OCI-LY1 (cell line): ENCODE measurements at regions not wholly inside any gene's neighbourhood (a gene's known extent, or its start where the extent isn't known, plus 50 kb on each side); places are given as distances from the start of the nearest gene placed in this dataset.

Experiments
- H2AFZ ChIP-seq: fragments of 200-600 bp; sonication (generic), shearing (Covaris generic); 2 replicates; pipeline ENCODE4 v1.6.0; 2014; ENCODE audit warnings: antibody characterized with exemption, mild to moderate bottlenecking, low read length
- H3F3A ChIP-seq: fragments of 200-600 bp; sonication (generic), shearing (Covaris generic); 2 replicates; pipeline ENCODE4 v1.6.0; 2014; ENCODE audit warnings: mild to moderate bottlenecking, antibody characterized with exemption, low read length, moderate library complexity; ENCODE audit not compliant: insufficient read depth
- H3K27ac ChIP-seq: fragments of 200-600 bp; sonication (generic); 2 replicates; pipeline ENCODE4 v1.5.1; 2014; ENCODE audit warnings: low read length, mixed run types, mild to moderate bottlenecking, low read depth; ENCODE audit not compliant: poor library complexity, severe bottlenecking
- H3K27me3 ChIP-seq: fragments of 200-600 bp; sonication (generic); 2 replicates; pipeline ENCODE4 v1.6.0; 2014; ENCODE audit warnings: antibody characterized with exemption, mild to moderate bottlenecking, low read length, moderate library complexity; ENCODE audit not compliant: insufficient read depth
- H3K36me3 ChIP-seq: fragments of 200-600 bp; sonication (generic); 2 replicates; pipeline ENCODE4 v1.6.1; 2014; ENCODE audit warnings: mild to moderate bottlenecking, antibody characterized with exemption, low read length, moderate library complexity, mixed read lengths; ENCODE audit not compliant: insufficient read depth
- H3K4me1 ChIP-seq: fragments of 200-600 bp; sonication (generic); 2 replicates; pipeline ENCODE4 v1.5.1; 2014; ENCODE audit warnings: mild to moderate bottlenecking, low read length, moderate library complexity; ENCODE audit not compliant: insufficient read depth, severe bottlenecking
- H3K4me2 ChIP-seq: fragments of 200-600 bp; sonication (generic), shearing (Covaris generic); 2 replicates; pipeline ENCODE4 v1.6.1; 2014; ENCODE audit warnings: low read length
- H3K4me3 ChIP-seq: fragments of 200-600 bp; sonication (generic); 2 replicates; pipeline ENCODE4 v1.5.1; 2014; ENCODE audit warnings: low read length, low read depth, mild to moderate bottlenecking, mixed read lengths; ENCODE audit not compliant: poor library complexity, severe bottlenecking
- H3K79me2 ChIP-seq: fragments of 200-600 bp; shearing (Covaris generic); 2 replicates; pipeline ENCODE4 v1.6.1; 2016; ENCODE audit warnings: mixed run types, low read length, mixed read lengths; ENCODE audit not compliant: insufficient read depth
- H3K9ac ChIP-seq: fragments of 200-600 bp; sonication (generic), shearing (Covaris generic); 2 replicates; pipeline ENCODE4 v1.6.1; 2014; ENCODE audit warnings: mild to moderate bottlenecking, low read length, mixed read lengths
- H3K9me2 ChIP-seq: fragments of 200-600 bp; sonication (generic), shearing (Covaris generic); 2 replicates; pipeline ENCODE4 v1.6.1; 2014; ENCODE audit warnings: low read depth, mild to moderate bottlenecking, low read length, mixed read lengths
- H3K9me3 ChIP-seq: fragments of 200-600 bp; shearing (Covaris generic); 2 replicates; pipeline ENCODE4 v1.6.1; 2014; ENCODE audit warnings: low read length, mixed read lengths
- H4K20me1 ChIP-seq: fragments of 200-600 bp; sonication (generic), shearing (Covaris generic); 2 replicates; pipeline ENCODE4 v1.6.0; 2016; ENCODE audit warnings: mild to moderate bottlenecking, low read length; ENCODE audit not compliant: insufficient read depth
- EZH2 ChIP-seq: fragments of 200-600 bp; sonication (generic), shearing (Covaris generic); IDR thresholded peaks from 2 replicates; pipeline ENCODE4 v1.8.0; 2017; ENCODE audit warnings: borderline replicate concordance, mixed run types, mild to moderate bottlenecking, antibody characterized with exemption, low read length, moderate library complexity, mixed read lengths
- TF ChIP-seq, protein P1 (sequence below): fragments of 200-600 bp; sonication (generic), shearing (Covaris generic); IDR thresholded peaks from 2 replicates; pipeline ENCODE4 v1.5.1; 2017; ENCODE audit warnings: mild to moderate bottlenecking, antibody characterized with exemption, low read length, moderate library complexity, mixed read lengths

DNA sequence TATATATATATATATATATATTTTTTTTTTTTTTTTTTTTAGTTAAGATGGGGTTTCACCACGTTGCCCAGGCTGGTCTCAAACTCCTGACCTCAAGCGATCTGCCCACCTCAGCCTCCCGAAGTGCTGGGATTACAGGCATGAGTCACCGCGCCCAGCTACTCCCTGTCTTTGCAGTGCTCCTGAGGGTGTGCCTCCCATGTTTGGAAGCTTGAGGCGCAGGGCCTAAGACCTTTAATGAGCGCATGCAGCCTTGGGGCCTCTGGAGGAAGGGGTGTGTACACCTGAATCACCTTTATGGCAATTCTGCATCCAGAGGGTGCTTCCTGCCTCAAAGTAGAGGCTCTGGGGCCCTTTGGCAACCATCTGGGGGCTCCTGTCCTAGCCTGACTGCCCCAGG lies 219.4 kb upstream of the CIBAR2 start:
- H3K9me2 ChIP-seq, result no peaks in the 10 kb centered on the region
- H3K9ac ChIP-seq, result no peak overlapping the region
- no peaks in the 10 kb centered on the region for H4K20me1 ChIP-seq
- H3K27me3 ChIP-seq, result no peaks in the 10 kb centered on the region; the same call in 1 of the 2 replicates
- no peaks in the 10 kb centered on the region for H3K36me3 ChIP-seq
- no peak overlapping the region for H3K4me3 ChIP-seq
- H3K4me1 ChIP-seq, result peaks cover 8% of the 10 kb centered on the region
- H3K79me2 ChIP-seq, result no peaks in the 10 kb centered on the region
- H3F3A ChIP-seq, result no peaks in the 10 kb centered on the region
- no peak overlapping the region for H3K27ac ChIP-seq
- no peak overlapping the region for H3K4me2 ChIP-seq
- no peak overlapping the region for H2AFZ ChIP-seq
- H3K9me3 ChIP-seq, result no peaks in the 10 kb centered on the region
- TF ChIP-seq, protein P1, sequence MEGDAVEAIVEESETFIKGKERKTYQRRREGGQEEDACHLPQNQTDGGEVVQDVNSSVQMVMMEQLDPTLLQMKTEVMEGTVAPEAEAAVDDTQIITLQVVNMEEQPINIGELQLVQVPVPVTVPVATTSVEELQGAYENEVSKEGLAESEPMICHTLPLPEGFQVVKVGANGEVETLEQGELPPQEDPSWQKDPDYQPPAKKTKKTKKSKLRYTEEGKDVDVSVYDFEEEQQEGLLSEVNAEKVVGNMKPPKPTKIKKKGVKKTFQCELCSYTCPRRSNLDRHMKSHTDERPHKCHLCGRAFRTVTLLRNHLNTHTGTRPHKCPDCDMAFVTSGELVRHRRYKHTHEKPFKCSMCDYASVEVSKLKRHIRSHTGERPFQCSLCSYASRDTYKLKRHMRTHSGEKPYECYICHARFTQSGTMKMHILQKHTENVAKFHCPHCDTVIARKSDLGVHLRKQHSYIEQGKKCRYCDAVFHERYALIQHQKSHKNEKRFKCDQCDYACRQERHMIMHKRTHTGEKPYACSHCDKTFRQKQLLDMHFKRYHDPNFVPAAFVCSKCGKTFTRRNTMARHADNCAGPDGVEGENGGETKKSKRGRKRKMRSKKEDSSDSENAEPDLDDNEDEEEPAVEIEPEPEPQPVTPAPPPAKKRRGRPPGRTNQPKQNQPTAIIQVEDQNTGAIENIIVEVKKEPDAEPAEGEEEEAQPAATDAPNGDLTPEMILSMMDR, result no peak
- no peak for TF ChIP-seq EZH2

DNA sequence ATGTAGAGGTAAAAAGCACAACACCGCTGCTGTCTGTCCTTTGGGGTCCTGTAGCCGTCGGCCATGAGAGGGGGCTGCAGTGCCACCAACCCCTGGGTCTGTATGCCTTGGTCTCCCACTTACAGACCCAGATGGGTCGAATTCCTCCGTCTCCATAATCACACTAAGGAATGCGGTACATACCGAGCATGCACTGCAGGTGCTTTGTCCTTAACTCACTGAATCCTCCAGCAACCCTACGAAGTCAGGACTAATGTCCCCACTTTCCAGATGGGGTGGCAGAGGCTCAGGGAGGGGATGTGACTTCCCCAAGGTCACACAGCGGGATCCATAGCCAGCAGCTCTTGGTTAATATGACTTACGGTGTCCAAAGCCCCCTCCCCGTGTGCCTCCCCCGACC lies 219.9 kb upstream of the CIBAR2 start:
- no peaks in the 10 kb centered on the region; the same call in 1 of the 2 replicates for H3K27me3 ChIP-seq
- TF ChIP-seq, protein P1, result no peak
- TF ChIP-seq EZH2, result no peak
- no peaks in the 10 kb centered on the region for H4K20me1 ChIP-seq

DNA sequence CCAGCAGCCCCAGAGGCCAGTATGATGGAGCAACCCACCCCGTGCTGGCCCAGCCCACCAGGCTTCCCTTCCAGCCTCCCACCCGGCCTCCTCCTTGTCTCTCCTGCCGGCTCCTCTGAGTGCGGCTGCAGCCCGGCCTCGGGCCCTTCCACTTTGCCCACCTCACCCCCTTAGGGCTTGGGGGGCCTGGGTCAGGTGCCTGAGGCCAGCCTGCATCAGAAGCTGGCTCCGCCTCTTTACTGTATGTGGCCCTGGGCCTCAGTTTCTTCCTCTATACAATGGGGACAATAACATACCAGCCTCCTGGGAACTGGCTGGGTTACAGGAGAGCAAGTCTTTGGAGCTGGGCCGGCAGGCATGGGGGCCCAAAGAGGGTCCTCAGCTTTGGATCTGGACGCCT lies 221.1 kb upstream of the CIBAR2 start:
- H3K9ac ChIP-seq, result no peak overlapping the region
- H3F3A ChIP-seq, result no peaks in the 10 kb centered on the region
- no peak overlapping the region for H3K27ac ChIP-seq
- no peaks in the 10 kb centered on the region for H3K79me2 ChIP-seq
- H3K4me3 ChIP-seq, result no peak overlapping the region
- no peak overlapping the region for H3K4me2 ChIP-seq
- H2AFZ ChIP-seq, result no peak overlapping the region
- H3K9me2 ChIP-seq, result no peaks in the 10 kb centered on the region
- no peaks in the 10 kb centered on the region; the same call in 1 of the 2 replicates for H3K27me3 ChIP-seq
- no peaks in the 10 kb centered on the region for H4K20me1 ChIP-seq
- TF ChIP-seq, protein P1, result no peak
- TF ChIP-seq EZH2, result no peak
- no peaks in the 10 kb centered on the region for H3K9me3 ChIP-seq
- H3K36me3 ChIP-seq, result no peaks in the 10 kb centered on the region
- no peaks in the 10 kb centered on the region for H3K4me1 ChIP-seq

More for the DNA sequence above, 219.9 kb upstream of the CIBAR2 start:
- Histone ChIP-seq H3K79me2 (no peaks in the 10 kb centered on the region), H2AFZ (no peak overlapping the region), H3K9me3 (no peaks in the 10 kb centered on the region), H3K27ac (no peak overlapping the region), H3K4me2 (no peak overlapping the region), H3F3A (no peaks in the 10 kb centered on the region), H3K4me1 (peaks cover 3% of the 10 kb centered on the region), H3K9ac (no peak overlapping the region), H3K36me3 (no peaks in the 10 kb centered on the region), H3K4me3 (no peak overlapping the region), H3K9me2 (no peaks in the 10 kb centered on the region)
